NCI-H1417 (cell line): ENCODE measurements at regions not wholly inside any gene's neighbourhood (a gene's known extent, or its start where the extent isn't known, plus 50 kb on each side); places are given as distances from the start of the nearest gene placed in this dataset.
"Not testable (repeated sequence)": the region's sequence is repeated elsewhere in the genome, so short reads cannot be mapped to it uniquely, and the experiment has no call there.

Experiments
- DNase-seq, 3 experiments: peaks; one replicate each; lab custom pipeline; 2025; lab: John Stamatoyannopoulos, UW

- DNase-seq, result no peak
Measured at GRCh38 chr3:94331831-94332230, 269.0 kb downstream of the NSUN3 start.

DNA sequence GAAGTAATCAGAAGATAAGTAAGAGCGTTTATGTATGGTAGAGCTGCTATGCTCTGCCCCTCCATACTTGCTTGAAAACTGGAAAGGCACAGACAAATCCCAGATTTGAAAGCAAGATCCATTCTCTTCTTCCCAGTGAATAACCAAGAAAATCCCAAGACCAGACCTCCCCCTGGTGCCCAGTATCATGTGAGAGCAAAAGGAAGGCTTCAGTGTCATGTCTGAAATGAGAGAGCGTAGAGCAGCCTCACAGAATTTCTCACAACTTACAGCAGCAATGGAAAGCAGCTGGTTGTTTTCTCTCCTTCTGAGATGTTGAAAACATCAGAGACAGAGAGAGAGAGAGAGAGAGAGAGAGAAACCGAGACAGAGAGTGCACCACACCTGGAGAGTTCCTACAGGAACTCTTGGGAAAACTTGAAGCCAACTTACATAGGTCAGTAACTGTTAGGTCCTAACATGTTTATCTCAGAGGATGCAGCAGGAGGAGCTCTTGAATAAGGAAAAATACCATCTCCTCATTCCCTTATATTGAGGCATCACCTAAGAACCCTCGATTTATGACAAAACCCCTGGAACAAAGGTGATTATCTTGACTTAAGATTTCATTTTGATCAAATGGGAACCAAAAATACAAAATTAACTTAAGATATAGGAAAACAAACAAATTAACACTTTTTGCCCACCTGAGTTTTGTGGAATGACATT, 273.3 kb downstream of the NSUN3 start:
- DNase-seq, result peak in 2 of 3 experiments; percentile 1 to 53

GRCh38 chr3:94345101-94345500, 282.2 kb downstream of the NSUN3 start:
- no peak for DNase-seq

DNA sequence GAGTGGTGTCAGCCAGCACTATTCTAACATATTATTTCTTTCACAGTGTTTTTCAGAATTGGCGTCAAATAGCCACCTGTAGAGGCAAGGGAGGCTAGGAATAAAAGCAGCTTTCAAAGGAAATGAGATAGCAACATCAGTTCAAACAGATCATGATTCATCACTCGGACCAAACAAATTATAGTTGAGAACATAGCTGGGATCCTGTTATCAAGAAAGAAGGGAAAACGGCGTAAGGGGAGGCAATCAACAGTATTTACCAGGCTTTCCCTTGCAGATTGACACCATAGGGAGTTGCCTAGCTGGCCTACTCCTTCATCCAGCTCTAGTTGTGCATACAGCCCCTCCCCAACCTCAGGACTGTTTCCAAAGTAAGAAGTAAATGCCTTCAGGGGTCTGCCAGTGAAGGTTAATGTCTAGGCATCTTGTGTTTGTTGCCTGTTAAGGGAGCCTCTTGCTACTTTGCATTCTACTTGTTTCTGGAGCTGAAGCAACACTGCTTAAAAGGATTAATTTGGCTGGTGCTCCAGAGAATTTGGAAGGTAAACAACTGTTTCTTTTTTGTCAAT, 286.5 kb downstream of the NSUN3 start:
- DNase-seq, result no peak

GRCh38 chr3:94356581-94356980, 293.7 kb downstream of the NSUN3 start:
- no peak for DNase-seq

GRCh38 chr3:94359996-94360395, 297.1 kb downstream of the NSUN3 start:
- DNase-seq, result no peak

- no peak for DNase-seq
Measured at GRCh38 chr3:94360987-94361386, 298.1 kb downstream of the NSUN3 start.

- DNase-seq, result no peak
Measured at GRCh38 chr3:94362393-94362792, 299.5 kb downstream of the NSUN3 start.

- no peak for DNase-seq
Measured at GRCh38 chr3:94365006-94365405, 302.1 kb downstream of the NSUN3 start.

- no peak for DNase-seq
Measured at GRCh38 chr3:94372026-94372425, 309.2 kb downstream of the NSUN3 start.

GRCh38 chr3:94373456-94373855, 310.6 kb downstream of the NSUN3 start:
- no peak for DNase-seq

- no peak for DNase-seq
Measured at GRCh38 chr3:94374439-94375161, 311.7 kb downstream of the NSUN3 start.

DNA sequence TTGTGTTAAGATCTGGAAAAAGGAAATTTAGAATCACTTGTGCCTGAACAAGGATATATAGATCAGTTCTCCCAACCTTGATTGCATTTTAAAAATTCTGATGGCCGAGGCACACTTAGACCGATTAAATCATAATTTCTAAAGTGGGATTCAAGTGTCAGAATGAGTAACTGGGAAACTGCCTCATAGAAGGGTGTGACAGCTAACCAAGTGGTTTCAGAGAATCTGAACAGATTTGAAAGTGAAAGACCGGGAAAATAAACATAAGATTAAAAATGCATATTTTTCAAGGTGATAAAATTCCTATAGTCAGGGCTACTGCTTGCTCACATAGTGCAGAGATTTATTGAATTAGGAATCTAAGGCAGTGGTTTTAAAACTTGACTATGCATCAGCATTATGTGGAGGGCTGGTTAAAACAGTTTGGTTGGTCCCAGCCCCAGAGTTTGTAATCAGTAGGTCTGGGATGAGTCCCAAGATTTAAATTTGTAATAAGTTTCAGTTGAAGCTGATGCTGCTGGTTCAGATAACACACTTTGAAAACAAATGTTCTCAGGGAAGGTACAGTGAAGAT, 314.3 kb downstream of the NSUN3 start:
- DNase-seq, result not testable (repeated sequence)

DNA sequence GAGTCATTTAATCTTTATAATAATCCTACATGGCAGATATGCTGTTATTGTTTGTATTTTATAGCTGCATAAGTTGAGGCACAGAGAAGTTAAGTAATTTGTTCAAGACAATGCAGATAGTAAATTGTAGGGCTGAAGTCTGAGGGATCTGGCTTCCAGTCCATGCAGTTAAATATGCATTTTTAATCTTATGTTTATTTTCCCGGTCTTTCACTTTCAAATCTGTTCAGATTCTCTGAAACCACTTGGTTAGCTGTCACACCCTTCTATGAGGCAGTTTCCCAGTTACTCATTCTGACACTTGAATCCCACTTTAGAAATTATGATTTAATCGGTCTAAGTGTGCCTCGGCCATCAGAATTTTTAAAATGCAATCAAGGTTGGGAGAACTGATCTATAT, 315.0 kb downstream of the NSUN3 start:
- DNase-seq, result not testable (repeated sequence)

DNA sequence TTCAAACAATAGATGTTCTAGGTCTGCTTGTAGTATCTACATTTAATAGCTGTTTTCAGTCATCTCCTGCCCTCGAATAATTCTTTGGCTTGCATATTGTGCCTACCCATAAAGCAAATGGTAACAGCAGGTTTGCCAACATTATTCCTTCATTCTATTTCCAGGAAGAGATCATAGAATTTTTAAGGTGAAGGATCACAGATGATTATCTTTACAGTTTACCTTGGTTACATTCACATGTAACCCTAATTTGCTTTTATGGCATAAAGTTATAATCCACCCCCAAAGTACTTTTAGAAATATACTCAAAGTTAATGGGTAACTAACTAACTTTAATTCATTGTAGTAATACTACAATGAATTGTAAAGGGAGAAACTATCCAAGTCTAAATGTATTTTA, 315.5 kb downstream of the NSUN3 start:
- no peak for DNase-seq

DNA sequence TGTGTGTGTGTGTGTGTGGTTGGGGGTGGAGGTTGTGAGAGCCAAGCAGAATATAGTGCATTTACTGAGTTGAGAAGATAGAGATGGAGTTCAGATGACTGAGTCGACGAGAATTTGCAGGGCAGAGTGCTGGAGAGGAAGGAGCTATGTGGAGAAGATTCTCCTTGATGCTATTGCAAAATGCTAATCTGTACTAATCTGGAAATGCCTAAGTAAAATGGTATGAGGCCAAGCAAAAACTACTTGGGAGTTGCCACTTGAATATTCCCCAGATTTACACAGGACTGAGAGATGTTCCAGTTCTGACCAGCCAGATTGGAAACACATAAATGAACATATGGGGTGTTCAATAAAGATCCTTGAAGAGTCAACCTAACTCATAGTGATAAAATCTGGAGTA, 316.4 kb downstream of the NSUN3 start:
- no peak for DNase-seq

DNA sequence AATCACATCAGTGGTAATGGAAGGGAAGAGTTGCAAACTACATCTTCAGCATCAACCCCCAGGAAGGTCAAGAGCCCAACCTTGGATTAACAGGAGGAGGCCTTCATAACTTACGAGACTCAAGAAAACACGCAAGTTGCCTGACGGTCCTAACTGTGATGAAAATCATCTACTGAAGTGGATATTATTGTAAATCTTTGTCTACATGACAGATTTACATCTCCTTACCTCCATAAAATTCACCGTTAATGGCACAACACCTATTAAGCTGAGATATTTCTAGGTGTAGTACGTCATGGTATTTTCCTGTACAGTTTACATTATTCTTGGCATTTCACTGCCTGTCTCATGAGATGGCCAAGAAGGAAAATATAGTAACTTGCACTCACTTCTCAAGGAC, 332.0 kb downstream of the NSUN3 start:
- DNase-seq, result no peak

- no peak for DNase-seq
Measured at GRCh38 chr3:94395851-94396250, 333.0 kb downstream of the NSUN3 start.

GRCh38 chr3:94398036-94398435, 335.2 kb downstream of the NSUN3 start:
- no peak for DNase-seq

GRCh38 chr3:94401466-94401865, 338.6 kb downstream of the NSUN3 start:
- no peak for DNase-seq

DNA sequence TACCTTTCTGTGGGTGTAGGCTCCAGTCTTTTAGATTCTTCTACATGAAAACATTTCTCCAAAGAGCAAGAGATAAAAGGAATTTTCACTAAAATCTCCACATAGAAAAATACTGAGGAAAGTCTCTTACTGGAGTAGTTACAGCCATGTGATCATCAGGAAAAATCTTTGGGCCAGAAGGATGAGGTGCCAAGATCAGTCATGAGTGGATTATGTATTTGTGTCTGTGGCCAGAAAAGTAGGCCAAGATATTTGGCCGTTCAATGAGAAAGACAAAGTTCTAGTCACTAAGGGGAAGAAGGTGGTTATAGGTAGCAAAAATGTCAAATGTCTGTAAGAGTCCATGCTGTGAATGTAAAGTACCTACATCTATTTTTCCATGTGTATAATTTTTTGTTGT, 339.3 kb downstream of the NSUN3 start:
- no peak for DNase-seq

- no peak for DNase-seq
Measured at GRCh38 chr3:94405258-94406035, 342.6 kb downstream of the NSUN3 start.
